Lower leg skin (tissue), 4 donors: ENCODE measurements at regions not wholly inside any gene's neighbourhood (a gene's known extent, or its start where the extent isn't known, plus 50 kb on each side); places are given as distances from the start of the nearest gene placed in this dataset.

ENCODE experiments used
- DNase-seq, 2 donors: peaks; one replicate each; pipeline ENCODE4 v3.0.0-alpha.2; 2019; ENCODE audit warnings: low spot score in 2 of 2
- H3K4me3 ChIP-seq: fragments of 200-600 bp; sonication (generic); 2 replicates; pipeline ENCODE4 v1.5.1; 2017; ENCODE audit warnings: mild to moderate bottlenecking, low read depth; ENCODE audit not compliant: poor library complexity, severe bottlenecking
- POLR2A ChIP-seq, 2 donors: fragments of 450-650 bp; IDR thresholded peaks; one replicate each; pipeline ENCODE4 v1.6.1; 2016 to 2017; ENCODE audit warnings: antibody characterized with exemption in 2 of 2, mild to moderate bottlenecking in 1 of 2, moderate library complexity in 1 of 2
- WGBS, 2 donors: methylation state at CpG; one replicate each; pipeline ENCODE4 v1.1.5; 2018; 5-methylcytosine and 5-hydroxymethylcytosine counted together
- intact Hi-C: fragments of 100-400 bp; cut with DNase I; formaldehyde crosslinking; loops from one replicate; pipeline ENCODE4 v1.15.0; 2023; ENCODE audit warnings: low total_unique reads
- TF ChIP-seq, protein P1 (sequence below), 3 donors: fragments of 450-650 bp; IDR thresholded peaks; one replicate each; pipeline ENCODE4 v1.5.1; 2016; ENCODE audit warnings: antibody characterized with exemption in 3 of 3, mild to moderate bottlenecking in 3 of 3, moderate library complexity in 2 of 3

DNA sequence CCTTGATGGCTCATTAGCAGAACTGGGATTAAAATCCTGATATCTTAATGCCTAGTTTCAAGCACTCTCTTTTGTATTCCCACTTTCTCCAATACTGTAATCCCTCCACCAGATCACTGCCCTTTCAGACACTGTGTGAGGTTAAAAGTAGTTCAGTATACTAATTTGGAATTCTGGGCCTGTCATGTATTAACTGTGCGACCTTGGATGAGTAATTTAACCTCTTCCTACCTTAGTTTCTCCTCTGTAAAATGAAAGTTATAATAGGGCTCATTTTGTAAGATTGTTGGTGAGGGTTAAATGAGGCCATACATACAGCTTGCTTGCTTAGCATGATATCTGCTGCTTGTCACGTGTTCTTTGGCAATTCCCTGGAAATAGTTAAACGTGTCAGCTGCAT lies 207.3 kb upstream of the HS3ST1 start:
- H3K4me3 ChIP-seq = no peak overlapping the region
- 62 to 69% methylated on average over 3 of the region's 3 CpGs for whole genome bisulfite sequencing, 2 donors
- TF ChIP-seq, protein P1, sequence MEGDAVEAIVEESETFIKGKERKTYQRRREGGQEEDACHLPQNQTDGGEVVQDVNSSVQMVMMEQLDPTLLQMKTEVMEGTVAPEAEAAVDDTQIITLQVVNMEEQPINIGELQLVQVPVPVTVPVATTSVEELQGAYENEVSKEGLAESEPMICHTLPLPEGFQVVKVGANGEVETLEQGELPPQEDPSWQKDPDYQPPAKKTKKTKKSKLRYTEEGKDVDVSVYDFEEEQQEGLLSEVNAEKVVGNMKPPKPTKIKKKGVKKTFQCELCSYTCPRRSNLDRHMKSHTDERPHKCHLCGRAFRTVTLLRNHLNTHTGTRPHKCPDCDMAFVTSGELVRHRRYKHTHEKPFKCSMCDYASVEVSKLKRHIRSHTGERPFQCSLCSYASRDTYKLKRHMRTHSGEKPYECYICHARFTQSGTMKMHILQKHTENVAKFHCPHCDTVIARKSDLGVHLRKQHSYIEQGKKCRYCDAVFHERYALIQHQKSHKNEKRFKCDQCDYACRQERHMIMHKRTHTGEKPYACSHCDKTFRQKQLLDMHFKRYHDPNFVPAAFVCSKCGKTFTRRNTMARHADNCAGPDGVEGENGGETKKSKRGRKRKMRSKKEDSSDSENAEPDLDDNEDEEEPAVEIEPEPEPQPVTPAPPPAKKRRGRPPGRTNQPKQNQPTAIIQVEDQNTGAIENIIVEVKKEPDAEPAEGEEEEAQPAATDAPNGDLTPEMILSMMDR (IDR thresholded peaks at IDR 0.05) = no peak
- no peak for TF ChIP-seq POLR2A (IDR thresholded peaks at IDR 0.05)
- no peak for DNase-seq
- intact Hi-C loops = no loop called here

DNA sequence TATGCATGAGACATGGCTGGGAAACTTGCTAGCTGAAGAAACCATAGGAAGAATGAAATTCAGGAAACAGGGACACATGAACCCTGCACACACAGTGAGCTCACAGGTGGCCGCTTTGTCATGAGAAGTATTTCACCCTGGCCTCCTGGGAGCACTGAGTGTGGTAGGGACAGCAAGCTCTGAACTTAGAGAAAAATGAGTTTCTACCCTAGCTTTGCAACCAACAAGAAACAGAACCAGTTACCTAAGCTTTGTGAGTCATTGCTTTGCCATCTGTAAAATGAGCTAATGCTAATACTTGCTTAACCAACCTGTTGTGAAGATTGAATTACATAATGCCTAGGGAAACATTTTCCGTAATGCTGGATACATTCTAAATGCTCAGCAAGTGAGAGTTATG lies 206.6 kb upstream of the HS3ST1 start:
- DNase-seq = no peak
- 67 to 77% methylated on average over 2 of the region's 2 CpGs for WGBS, 2 donors

DNA sequence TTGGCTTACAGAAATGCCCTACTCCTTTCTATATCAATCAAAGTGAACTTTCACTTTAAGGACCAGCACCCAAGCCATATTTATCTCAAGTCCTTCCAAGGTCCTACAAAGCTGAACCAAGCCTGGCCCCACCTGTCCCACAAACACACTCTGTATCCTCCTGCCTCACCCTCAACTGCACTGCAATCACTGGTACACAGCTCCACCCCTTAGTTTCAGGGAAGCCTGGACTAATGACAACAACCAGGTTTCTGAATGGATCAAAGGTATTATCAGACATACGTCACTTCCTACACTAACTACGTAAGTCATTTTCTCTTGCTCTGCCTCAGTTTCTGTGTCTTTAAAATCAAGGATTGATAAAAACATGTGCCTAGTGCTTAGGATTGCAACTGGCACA lies 205.6 kb upstream of the HS3ST1 start:
- no peak for DNase-seq
- intact Hi-C loops = no loop called here
- no peak overlapping the region for H3K4me3 ChIP-seq
- TF ChIP-seq POLR2A (IDR thresholded peaks at IDR 0.05) = no peak
- TF ChIP-seq, protein P1 (IDR thresholded peaks at IDR 0.05) = no peak
- WGBS, 2 donors = 73 to 80% methylated on average over 2 of the region's 2 CpGs

More for the DNA sequence above, 206.6 kb upstream of the HS3ST1 start:
- H3K4me3 ChIP-seq = no peak overlapping the region
- TF ChIP-seq, protein P1 (IDR thresholded peaks at IDR 0.05) = no peak
- no peak for TF ChIP-seq POLR2A (IDR thresholded peaks at IDR 0.05)
- intact Hi-C loops = no loop called here

DNA sequence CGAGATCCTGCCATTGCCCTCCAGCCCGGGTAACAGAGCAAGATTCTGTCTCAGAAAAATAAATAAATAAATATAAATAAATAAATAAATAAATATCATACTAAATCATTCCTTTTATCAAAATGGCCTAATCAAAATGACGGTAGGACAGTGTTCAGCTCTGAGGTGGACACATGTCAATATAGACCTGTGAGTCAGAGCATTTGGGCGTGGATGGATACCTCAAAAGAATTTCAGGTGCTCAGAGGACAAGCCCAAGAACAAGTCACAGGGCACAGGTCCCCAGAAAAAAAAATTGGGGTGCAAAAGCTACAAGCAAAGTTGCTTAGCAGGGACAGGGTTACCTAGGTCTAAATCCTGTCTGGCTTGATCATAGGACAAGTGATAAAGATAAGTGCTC lies 204.7 kb upstream of the HS3ST1 start:
- H3K4me3 ChIP-seq = no peak overlapping the region
- WGBS, 2 donors = 70 to 88% methylated on average over 4 of the region's 4 CpGs
- TF ChIP-seq POLR2A (IDR thresholded peaks at IDR 0.05) = no peak
- TF ChIP-seq, protein P1 (IDR thresholded peaks at IDR 0.05) = no peak
- intact Hi-C loops = no loop called here
- DNase-seq = no peak

DNA sequence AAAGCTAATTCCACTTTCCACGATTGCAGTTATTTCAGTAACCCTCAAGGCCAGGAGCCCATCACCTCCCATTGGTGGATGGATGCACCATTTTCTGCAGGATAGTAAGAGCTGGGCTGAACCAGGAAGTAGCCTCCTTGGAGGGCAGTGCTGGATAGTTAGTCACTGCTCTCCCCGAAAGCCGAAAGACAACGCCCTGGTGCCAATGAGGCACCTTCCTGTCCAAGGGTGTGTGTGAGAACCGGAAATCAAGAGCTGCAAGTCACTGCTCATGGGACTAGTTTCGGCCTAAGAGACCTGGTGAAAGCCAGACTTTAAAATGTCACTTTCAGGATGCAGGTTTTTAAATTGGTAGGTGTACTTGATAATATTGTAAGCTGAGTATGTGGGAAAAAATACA lies 203.8 kb upstream of the HS3ST1 start:
- intact Hi-C loops = no loop called here
- no peak overlapping the region for H3K4me3 ChIP-seq
- WGBS, 2 donors = 53 to 65% methylated on average over 5 to 6 of the region's 6 CpGs
- no peak for DNase-seq
- TF ChIP-seq, protein P1 (IDR thresholded peaks at IDR 0.05) = no peak
- no peak for TF ChIP-seq POLR2A (IDR thresholded peaks at IDR 0.05)

DNA sequence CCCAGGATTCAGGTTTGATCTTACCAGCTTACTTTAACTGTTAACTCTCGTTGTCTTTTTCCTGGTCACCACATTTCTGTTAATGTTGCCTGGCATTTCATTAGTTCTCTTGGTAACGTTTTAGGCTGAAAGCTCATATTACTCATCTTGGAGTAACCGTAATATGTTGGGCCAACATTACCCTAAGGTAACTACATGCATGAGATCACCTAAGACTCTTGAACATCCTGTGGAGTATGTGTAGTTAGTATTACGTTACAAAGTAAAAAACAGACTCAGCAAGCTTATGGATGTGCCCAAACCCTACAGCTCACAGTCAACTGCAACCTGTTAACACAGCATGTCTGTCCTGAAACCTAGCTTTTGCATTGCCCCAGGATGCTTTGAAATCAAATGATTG lies 203.3 kb upstream of the HS3ST1 start:
- 48 to 54% methylated on average over 4 of the region's 4 CpGs for WGBS, 2 donors
- no peak overlapping the region for H3K4me3 ChIP-seq

More for the DNA sequence above, 203.3 kb upstream of the HS3ST1 start:
- DNase-seq = no peak
- TF ChIP-seq, protein P1 (IDR thresholded peaks at IDR 0.05) = no peak
- TF ChIP-seq POLR2A (IDR thresholded peaks at IDR 0.05) = no peak
- intact Hi-C loops = no loop called here
